ENCODE measurements at regions not wholly inside any gene's neighbourhood (a gene's known extent, or its start where the extent isn't known, plus 50 kb on each side); places are given as distances from the start of the nearest gene placed in this dataset.

DNA sequence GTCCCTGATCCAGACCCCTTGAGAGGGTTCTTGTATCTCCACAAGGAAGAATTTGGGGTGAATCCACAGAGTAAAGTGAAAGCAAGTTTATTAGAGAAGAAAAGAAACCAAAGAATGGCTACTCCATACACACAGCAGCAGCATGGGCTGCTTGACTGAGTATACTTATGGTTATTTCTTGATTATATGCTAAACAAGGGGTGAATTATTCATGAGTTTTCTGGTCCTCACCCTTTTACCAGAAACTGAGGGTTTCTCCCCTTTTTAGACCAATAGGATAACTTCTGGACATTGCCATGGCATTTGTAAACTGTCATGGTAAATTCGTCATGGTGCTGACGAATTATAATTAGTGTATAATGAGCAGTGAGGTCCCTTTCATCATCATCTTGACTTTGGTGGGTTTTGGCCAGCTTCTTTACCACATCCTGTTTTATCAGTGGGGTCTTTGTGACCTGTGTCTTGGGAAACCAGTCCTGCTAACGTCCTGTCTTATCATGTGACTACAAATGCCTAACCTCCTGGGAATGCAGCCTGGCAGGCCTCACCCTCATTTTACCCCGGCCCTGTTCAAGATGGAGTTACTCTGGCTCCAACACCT is 121.9 kb downstream of the SPTSSA start:
- H3K4me1 Mint-ChIP-seq: peaks cover 17% of the 10 kb centered on the region

DNA sequence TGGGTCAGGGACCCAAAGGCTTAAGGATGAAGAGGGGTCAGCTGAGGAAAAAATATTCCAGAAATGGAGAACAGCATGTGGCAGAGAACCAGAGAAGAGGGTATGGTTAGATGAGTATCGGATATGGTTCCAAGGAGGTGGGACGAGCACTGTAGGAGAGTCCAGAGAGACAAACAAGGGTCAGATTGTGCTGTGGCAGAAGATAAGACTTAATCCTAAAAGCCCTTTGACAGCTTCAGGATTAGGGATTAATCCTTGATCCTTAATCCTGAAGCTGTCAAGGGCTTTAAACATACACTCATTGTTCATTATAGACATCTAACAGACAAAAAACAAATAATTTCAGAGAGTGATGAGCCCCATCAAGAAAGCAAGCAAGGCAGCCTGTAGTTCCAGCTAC is 124.0 kb downstream of the SPTSSA start:
- DNase-seq (no peak), ATAC-seq (ENCODE audit: low read depth) (no peak)
- H3K4me1 Mint-ChIP-seq: peaks cover 13% of the 10 kb centered on the region
- no peaks in the 10 kb centered on the region for H3K36me3 ChIP-seq (replicated peaks in 1 of 2; ENCODE audit: control extremely low read depth in 1 of 2, control insufficient read depth in 1 of 2, extremely low read depth in 1 of 2, insufficient read depth in 2 of 2, low read length in 1 of 2)
- H3K4me2 ChIP-seq (replicated peaks; ENCODE audit: low read depth, low read length, poor library complexity, severe bottlenecking): no peak overlapping the region
- H3K27ac Mint-ChIP-seq: no peak overlapping the region
- H3K9me3 Mint-ChIP-seq (ENCODE audit: insufficient read depth): no peaks in the 10 kb centered on the region
- ChIA-PET POLR2A (no interaction called here), CTCF (interaction anchor here (0.7 to 2.0 kb wide), 3 partner anchors 9 to 173 kb away, joined by 3 to 9 read pairs (median 4); no protein-coding TSS in a partner anchor)
- H3K9me3 ChIP-seq (ENCODE audit: control extremely low read depth in 1 of 3, control insufficient read depth in 2 of 3, insufficient read depth in 1 of 3, low read length in 2 of 3): no peaks in the 10 kb centered on the region
- H3K79me2 ChIP-seq (ENCODE audit: control insufficient read depth, insufficient read depth, low read length): no peaks in the 10 kb centered on the region
- peaks cover 6 to 7% of the 10 kb centered on the region in 2 donors for H3K4me1 ChIP-seq (ENCODE audit: control insufficient read depth in 2 of 2, insufficient read depth in 2 of 2, low read length in 2 of 2)
- no peak overlapping the region for H3K4me3 Mint-ChIP-seq
- no peak overlapping the region for H3K9ac ChIP-seq (ENCODE audit: low read length)
- H3K27ac ChIP-seq (ENCODE audit: low read length in 2 of 2): no peak overlapping the region
- H2AFZ ChIP-seq (ENCODE audit: insufficient read depth, low read depth, low read length, poor library complexity, severe bottlenecking): no peak overlapping the region
- intact Hi-C loops (cut with micrococcal nuclease): no loop called here
- H4K20me1 ChIP-seq (ENCODE audit: control insufficient read depth, insufficient read depth, low read length, poor library complexity, severe bottlenecking): no peaks in the 10 kb centered on the region
- H3K4me3 ChIP-seq (ENCODE audit: control extremely low read depth in 1 of 5, extremely low read depth in 1 of 5, insufficient read depth in 1 of 5, low read depth in 2 of 5, low read length in 4 of 5): no peak overlapping the region
- H3K27me3 ChIP-seq (replicated peaks in 1 of 4; ENCODE audit: control extremely low read depth in 1 of 4, control insufficient read depth in 3 of 4, insufficient read depth in 4 of 4, low read length in 3 of 4): no peaks in the 10 kb centered on the region
- TF ChIP-seq EZH2 (IDR thresholded peaks at IDR 0.05; ENCODE audit: borderline replicate concordance, insufficient read depth, low read depth, low read length, poor library complexity, severe bottlenecking): no peak
- TF ChIP-seq, protein P1, sequence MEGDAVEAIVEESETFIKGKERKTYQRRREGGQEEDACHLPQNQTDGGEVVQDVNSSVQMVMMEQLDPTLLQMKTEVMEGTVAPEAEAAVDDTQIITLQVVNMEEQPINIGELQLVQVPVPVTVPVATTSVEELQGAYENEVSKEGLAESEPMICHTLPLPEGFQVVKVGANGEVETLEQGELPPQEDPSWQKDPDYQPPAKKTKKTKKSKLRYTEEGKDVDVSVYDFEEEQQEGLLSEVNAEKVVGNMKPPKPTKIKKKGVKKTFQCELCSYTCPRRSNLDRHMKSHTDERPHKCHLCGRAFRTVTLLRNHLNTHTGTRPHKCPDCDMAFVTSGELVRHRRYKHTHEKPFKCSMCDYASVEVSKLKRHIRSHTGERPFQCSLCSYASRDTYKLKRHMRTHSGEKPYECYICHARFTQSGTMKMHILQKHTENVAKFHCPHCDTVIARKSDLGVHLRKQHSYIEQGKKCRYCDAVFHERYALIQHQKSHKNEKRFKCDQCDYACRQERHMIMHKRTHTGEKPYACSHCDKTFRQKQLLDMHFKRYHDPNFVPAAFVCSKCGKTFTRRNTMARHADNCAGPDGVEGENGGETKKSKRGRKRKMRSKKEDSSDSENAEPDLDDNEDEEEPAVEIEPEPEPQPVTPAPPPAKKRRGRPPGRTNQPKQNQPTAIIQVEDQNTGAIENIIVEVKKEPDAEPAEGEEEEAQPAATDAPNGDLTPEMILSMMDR (IDR thresholded peaks at IDR 0.05): no peak
- WGBS (ENCODE audit: insufficient coverage): 100% methylated on average over 1 of the region's 2 CpGs
- no peaks in the 10 kb centered on the region for H3K27me3 Mint-ChIP-seq

More for the DNA sequence above, 121.9 kb downstream of the SPTSSA start:
- Histone ChIP-seq H4K20me1 (ENCODE audit: control insufficient read depth, insufficient read depth, low read length, poor library complexity, severe bottlenecking) (no peaks in the 10 kb centered on the region), H3K9ac (ENCODE audit: low read length) (no peak overlapping the region), H3K79me2 (ENCODE audit: control insufficient read depth, insufficient read depth, low read length) (no peaks in the 10 kb centered on the region), H3K4me3 (ENCODE audit: control extremely low read depth in 1 of 5, extremely low read depth in 1 of 5, insufficient read depth in 1 of 5, low read depth in 2 of 5, low read length in 4 of 5) (no peak overlapping the region), H2AFZ (ENCODE audit: insufficient read depth, low read depth, low read length, poor library complexity, severe bottlenecking) (no peak overlapping the region), H3K9me3 (ENCODE audit: control extremely low read depth in 1 of 3, control insufficient read depth in 2 of 3, insufficient read depth in 1 of 3, low read length in 2 of 3) (no peaks in the 10 kb centered on the region), H3K4me2 (replicated peaks; ENCODE audit: low read depth, low read length, poor library complexity, severe bottlenecking) (no peak overlapping the region), H3K27ac (ENCODE audit: low read length in 2 of 2) (no peak overlapping the region), H3K27me3 (replicated peaks in 1 of 4; ENCODE audit: control extremely low read depth in 1 of 4, control insufficient read depth in 3 of 4, insufficient read depth in 4 of 4, low read length in 3 of 4) (no peaks in the 10 kb centered on the region), H3K4me1 (ENCODE audit: control insufficient read depth in 2 of 2, insufficient read depth in 2 of 2, low read length in 2 of 2) (peaks cover 6 to 7% of the 10 kb centered on the region in 2 donors), H3K36me3 (replicated peaks in 1 of 2; ENCODE audit: control extremely low read depth in 1 of 2, control insufficient read depth in 1 of 2, extremely low read depth in 1 of 2, insufficient read depth in 2 of 2, low read length in 1 of 2) (no peaks in the 10 kb centered on the region)
- ChIA-PET CTCF (interaction anchor here (0.9 kb wide), 1 partner anchor 17 kb away, joined by 3 read pairs; no protein-coding TSS in a partner anchor), POLR2A (no interaction called here)
- Mint-ChIP-seq H3K27me3 (no peaks in the 10 kb centered on the region), H3K4me3 (no peak overlapping the region), H3K27ac (no peak overlapping the region), H3K9me3 (ENCODE audit: insufficient read depth) (no peaks in the 10 kb centered on the region)
- no peak for DNase-seq
- no peak for ATAC-seq (ENCODE audit: low read depth)
- intact Hi-C loops (cut with micrococcal nuclease): no loop called here
- WGBS (ENCODE audit: insufficient coverage): 29% methylated on average over 1 of the region's 4 CpGs
- TF ChIP-seq, protein P1 (IDR thresholded peaks at IDR 0.05): no peak
- no peak for TF ChIP-seq EZH2 (IDR thresholded peaks at IDR 0.05; ENCODE audit: borderline replicate concordance, insufficient read depth, low read depth, low read length, poor library complexity, severe bottlenecking)
